Psoas muscle (tissue), 7 donors: ENCODE measurements at regions not wholly inside any gene's neighbourhood (a gene's known extent, or its start where the extent isn't known, plus 50 kb on each side); places are given as distances from the start of the nearest gene placed in this dataset.

ENCODE experiments used
- ATAC-seq, 4 donors: fragments of 200-7000 bp; cut with Tn5 transposase; one replicate each; pipeline ENCODE4 v1.9.1; 2020; ENCODE audit warnings: moderate library complexity in 3 of 4, mild to moderate bottlenecking in 2 of 4
- DNase-seq, 2 donors: peaks; one replicate each; pipeline ENCODE4 v3.0.0-alpha.2; 2020
- H3K27ac ChIP-seq: fragments of 200-600 bp; one replicate; pipeline ENCODE4 v1.8.0; 2022
- H3K27me3 ChIP-seq, 3 donors: fragments of 200-600 bp in 1 of 3; one replicate each; pipeline versions ENCODE4 v1.6.1 to v1.8.0; 2013 to 2022; ENCODE audit warnings: low read length in 2 of 3, mild to moderate bottlenecking in 2 of 3, moderate library complexity in 1 of 3; ENCODE audit not compliant: insufficient read depth in 3 of 3
- H3K36me3 ChIP-seq, 2 donors: fragments of 200-600 bp in 1 of 2; one replicate each; pipeline versions ENCODE4 v1.6.1 to v1.8.0; 2013 to 2022; ENCODE audit warnings: low read depth in 1 of 2, mild to moderate bottlenecking in 1 of 2, moderate library complexity in 1 of 2; ENCODE audit not compliant: insufficient read depth in 1 of 2
- H3K4me1 ChIP-seq: fragments of 200-600 bp; one replicate; pipeline ENCODE4 v1.8.0; 2022
- H3K4me3 ChIP-seq: fragments of 200-600 bp; one replicate; pipeline ENCODE4 v1.8.0; 2022; ENCODE audit warnings: mild to moderate bottlenecking
- H3K9me3 ChIP-seq: fragments of 200-600 bp; one replicate; pipeline ENCODE4 v1.8.0; 2022
- CTCF ChIP-seq: fragments of 200-600 bp; IDR thresholded peaks from one replicate; pipeline ENCODE4 v1.8.0; 2022; ENCODE audit warnings: antibody characterized with exemption
- WGBS, 3 donors: extraction: QIAGEN DNeasy Blood & Tissue Kit; methylation state at CpG; one replicate each; pipeline versions ENCODE4 v1.1.6 to v1.1.7; 2013; 5-methylcytosine and 5-hydroxymethylcytosine counted together
- intact Hi-C, 2 donors: fragments of 100-400 bp; cut with DNase I; formaldehyde crosslinking; loops; one replicate each; pipeline versions ENCODE4 v1.11.0 to v1.14.2; 2022
- donor health status: healthy with polysubstance abuse.
- donor health status: DM: no; HTN: no; CAD: no; lungs with moderate emphysema.
- donor health status: Bipolar disorder and iron deficiency.
- donor health status: healthy.
- donor health status: DM: yes; HTN: yes; CAD: no.
- donor health status: DM: no; HTN: no; CAD: no.
- donor health status: DM: yes; HTN: yes; CAD: no.

- no peak for TF ChIP-seq CTCF
- Histone ChIP-seq H3K27me3 (peaks cover 0 to 2% (median 0%) of the 10 kb centered on the region in 3 donors), H3K4me1 (no peaks in the 10 kb centered on the region), H3K27ac (no peak overlapping the region), H3K9me3 (no peaks in the 10 kb centered on the region), H3K4me3 (no peak overlapping the region), H3K36me3 (no peaks in the 10 kb centered on the region)
- ATAC-seq, result no peak
- no peak for DNase-seq
- intact Hi-C loops, result no loop called here
- 96 to 97% (median 96%) methylated on average over 4 of the region's 4 CpGs for WGBS, 3 donors
Measured at GRCh38 chr11:69374946-69375310, 81.0 kb downstream of the MYEOV start.

- TF ChIP-seq CTCF, result no peak
- Histone ChIP-seq H3K27me3 (peaks cover 0 to 2% (median 0%) of the 10 kb centered on the region in 3 donors), H3K9me3 (no peaks in the 10 kb centered on the region), H3K27ac (no peak overlapping the region), H3K36me3 (no peaks in the 10 kb centered on the region), H3K4me1 (no peaks in the 10 kb centered on the region), H3K4me3 (no peak overlapping the region)
- intact Hi-C loops, result no loop called here
- DNase-seq (peak; percentile 7 to 41), ATAC-seq (no peak)
- whole genome bisulfite sequencing, 3 donors, result 88 to 94% (median 91%) methylated on average over 21 to 22 of the region's 22 CpGs
Measured at GRCh38 chr11:69375316-69376154, 81.6 kb downstream of the MYEOV start.

GRCh38 chr11:69376155-69377028 is 82.4 kb downstream of the MYEOV start:
- no peak for TF ChIP-seq CTCF
- peaks cover 0 to 2% (median 0%) of the 10 kb centered on the region in 3 donors for H3K27me3 ChIP-seq
- no peak overlapping the region for H3K4me3 ChIP-seq
- no peak overlapping the region for H3K27ac ChIP-seq
- intact Hi-C loops, result no loop called here
- WGBS, 3 donors, result 89 to 94% (median 89%) methylated on average over 20 of the region's 20 CpGs
- DNase-seq (peak in 1 of 2 donors; percentile 19), ATAC-seq (no peak)
- H3K9me3 ChIP-seq, result no peaks in the 10 kb centered on the region
- H3K4me1 ChIP-seq, result no peaks in the 10 kb centered on the region
- H3K36me3 ChIP-seq, result no peaks in the 10 kb centered on the region

- 44 to 47% (median 45%) methylated on average over 49 to 54 of the region's 54 CpGs for whole genome bisulfite sequencing, 3 donors
- intact Hi-C loops, result no loop called here
- TF ChIP-seq CTCF, result no peak
Measured at GRCh38 chr11:69377029-69377952, 83.3 kb downstream of the MYEOV start.

More at GRCh38 chr11:69377029-69377952, 83.3 kb downstream of the MYEOV start:
- no peak overlapping the region for H3K4me3 ChIP-seq
- H3K9me3 ChIP-seq, result no peaks in the 10 kb centered on the region
- H3K27ac ChIP-seq, result no peak overlapping the region
- H3K36me3 ChIP-seq, result no peaks in the 10 kb centered on the region
- peaks cover 0 to 2% (median 0%) of the 10 kb centered on the region in 3 donors for H3K27me3 ChIP-seq
- ATAC-seq (no peak), DNase-seq (peak; percentile 7 to 34)
- H3K4me1 ChIP-seq, result no peaks in the 10 kb centered on the region
